Naive thymus-derived CD4-positive, alpha-beta T cell (primary cell): ENCODE measurements at regions not wholly inside any gene's neighbourhood (a gene's known extent, or its start where the extent isn't known, plus 50 kb on each side); places are given as distances from the start of the nearest gene placed in this dataset.

ENCODE experiments used
- ATAC-seq: fragments of 150-1000 bp; cut with Tn5 transposase; 2 replicates; pipeline ENCODE4 v1.10.0; 2021; ENCODE audit warnings: mild to moderate bottlenecking, moderate library complexity
- CTCF ChIA-PET: fragments of 350-600 bp; sonication (Branson Sonifier 250); formaldehyde crosslinking; loops from one replicate; lab custom pipeline; 2021; ENCODE audit warnings: antibody characterized with exemption; lab: Charles Lee
- POLR2A ChIA-PET: fragments of 350-600 bp; sonication (Branson Sonifier 250); formaldehyde crosslinking; loops from one replicate; lab custom pipeline; 2021; ENCODE audit warnings: antibody characterized with exemption, inconsistent platforms; lab: Charles Lee
- DNase-seq, 9 donors: peaks; one replicate each; pipeline versions ENCODE4 v3.0.0 to v3.0.0-alpha.2; 2020 to 2022; ENCODE audit warnings: mixed read lengths in 1 of 9
- H3K27ac ChIP-seq: one replicate; pipeline ENCODE4 v1.7.0; 2013; ENCODE audit warnings: mild to moderate bottlenecking, low read depth, low read length, moderate library complexity
- H3K27me3 ChIP-seq, 2 donors: one replicate each; pipeline ENCODE4 v1.7.0; 2013; ENCODE audit warnings: low read length in 2 of 2, mild to moderate bottlenecking in 2 of 2, moderate library complexity in 2 of 2; ENCODE audit not compliant: control insufficient read depth in 2 of 2, insufficient read depth in 2 of 2
- H3K36me3 ChIP-seq, 3 experiments: 1 replicate in 2 of 3; 2 replicates in 1 of 3; pipeline ENCODE4 v1.7.0; 2013; ENCODE audit warnings: low read length in 3 of 3, mild to moderate bottlenecking in 3 of 3, moderate library complexity in 1 of 3; ENCODE audit not compliant: insufficient read depth in 3 of 3, control insufficient read depth in 2 of 3
- H3K4me1 ChIP-seq, 2 donors: one replicate each; pipeline ENCODE4 v1.7.0; 2013; ENCODE audit warnings: low read length in 2 of 2, mild to moderate bottlenecking in 2 of 2, moderate library complexity in 1 of 2; ENCODE audit not compliant: control insufficient read depth in 2 of 2, insufficient read depth in 2 of 2
- H3K4me3 ChIP-seq: 2 replicates; pipeline ENCODE4 v1.7.0; 2013; ENCODE audit warnings: mild to moderate bottlenecking, low read length
- H3K9me3 ChIP-seq, 3 experiments: 1 replicate in 2 of 3; 2 replicates in 1 of 3; pipeline ENCODE4 v1.7.0; 2013; ENCODE audit warnings: low read length in 3 of 3; ENCODE audit not compliant: control insufficient read depth in 2 of 3
- H3K27ac Mint-ChIP-seq, 9 donors: one replicate each; pipeline ENCODE4 v1.8.0; 2020 to 2022; ENCODE audit warnings: mixed read lengths in 9 of 9, mild to moderate bottlenecking in 8 of 9, moderate library complexity in 5 of 9, inconsistent platforms in 2 of 9
- H3K27me3 Mint-ChIP-seq, 5 donors: one replicate each; pipeline ENCODE4 v1.8.0; 2021 to 2022; ENCODE audit warnings: mixed read lengths in 5 of 5, mild to moderate bottlenecking in 1 of 5
- H3K36me3 Mint-ChIP-seq, 5 donors: one replicate each; pipeline ENCODE4 v1.8.0; 2020 to 2022; ENCODE audit warnings: mixed read lengths in 5 of 5, mild to moderate bottlenecking in 3 of 5, inconsistent platforms in 1 of 5
- H3K4me1 Mint-ChIP-seq, 7 donors: one replicate each; pipeline ENCODE4 v1.8.0; 2020 to 2022; ENCODE audit warnings: mixed read lengths in 7 of 7, mild to moderate bottlenecking in 3 of 7, inconsistent platforms in 1 of 7
- H3K4me3 Mint-ChIP-seq, 10 donors: one replicate each; pipeline ENCODE4 v1.8.0; 2020 to 2022; ENCODE audit warnings: mild to moderate bottlenecking in 10 of 10, mixed read lengths in 10 of 10, moderate library complexity in 6 of 10, inconsistent platforms in 2 of 10
- H3K9me3 Mint-ChIP-seq, 11 donors: one replicate each; pipeline ENCODE4 v1.8.0; 2020 to 2022; ENCODE audit warnings: mixed read lengths in 11 of 11, mild to moderate bottlenecking in 4 of 11, inconsistent platforms in 1 of 11, moderate library complexity in 1 of 11
- intact Hi-C, 2 donors: fragments of 100-400 bp; cut with micrococcal nuclease; formaldehyde crosslinking; loops; one replicate each; pipeline ENCODE4 v1.15.1; 2023

- CTCF ChIA-PET = no interaction called here
Observed at GRCh38 chr17:72308744-72309385, 188.0 kb downstream of the SOX9 start.

GRCh38 chr17:72311004-72311403 is 190.2 kb downstream of the SOX9 start:
- Histone ChIP-seq H3K4me1 (no peaks in the 10 kb centered on the region), H3K9me3 (no peaks in the 10 kb centered on the region), H3K36me3 (no peaks in the 10 kb centered on the region), H3K27me3 (no peaks in the 10 kb centered on the region), H3K27ac (no peak overlapping the region), H3K4me3 (no peak overlapping the region)
- Mint-ChIP-seq H3K4me1 (no peaks in the 10 kb centered on the region), H3K27ac (no peak overlapping the region), H3K36me3 (no peaks in the 10 kb centered on the region), H3K9me3 (peaks cover 0 to 4% (median 0%) of the 10 kb centered on the region in 11 donors), H3K27me3 (peaks cover 0 to 30% (median 17%) of the 10 kb centered on the region in 5 donors), H3K4me3 (no peak overlapping the region)
- DNase-seq (no peak), ATAC-seq (no peak)
- CTCF ChIA-PET = no interaction called here
- intact Hi-C loops = no loop called here
- POLR2A ChIA-PET = no interaction called here

More at GRCh38 chr17:72308744-72309385, 188.0 kb downstream of the SOX9 start:
- Mint-ChIP-seq H3K36me3 (no peaks in the 10 kb centered on the region), H3K4me1 (no peaks in the 10 kb centered on the region), H3K27me3 (peaks cover 0 to 30% (median 17%) of the 10 kb centered on the region in 5 donors), H3K9me3 (peaks cover 0 to 4% (median 0%) of the 10 kb centered on the region in 11 donors), H3K27ac (no peak overlapping the region), H3K4me3 (no peak overlapping the region)
- no peak for DNase-seq
- intact Hi-C loops = no loop called here
- POLR2A ChIA-PET = no interaction called here
- Histone ChIP-seq H3K4me3 (no peak overlapping the region), H3K9me3 (no peaks in the 10 kb centered on the region), H3K36me3 (no peaks in the 10 kb centered on the region), H3K27ac (no peak overlapping the region), H3K4me1 (no peaks in the 10 kb centered on the region), H3K27me3 (no peaks in the 10 kb centered on the region)
- ATAC-seq = no peak

- Histone ChIP-seq H3K27me3 (no peaks in the 10 kb centered on the region), H3K36me3 (no peaks in the 10 kb centered on the region), H3K9me3 (no peaks in the 10 kb centered on the region), H3K4me3 (no peak overlapping the region), H3K27ac (no peak overlapping the region), H3K4me1 (no peaks in the 10 kb centered on the region)
- H3K36me3 Mint-ChIP-seq = peaks cover 0 to 2% (median 0%) of the 10 kb centered on the region in 5 donors
- no peaks in the 10 kb centered on the region for H3K4me1 Mint-ChIP-seq
- H3K9me3 Mint-ChIP-seq = peaks cover 0 to 8% (median under 1%) of the 10 kb centered on the region in 11 donors
- H3K4me3 Mint-ChIP-seq = no peak overlapping the region
- no peak overlapping the region for H3K27ac Mint-ChIP-seq
- CTCF ChIA-PET = no interaction called here
- no peak for DNase-seq
- no peak for ATAC-seq
- H3K27me3 Mint-ChIP-seq = peaks cover 0 to 17% (median under 1%) of the 10 kb centered on the region in 5 donors
- intact Hi-C loops = no loop called here
- POLR2A ChIA-PET = no interaction called here
Observed at GRCh38 chr17:72315122-72315913, 194.5 kb downstream of the SOX9 start.

GRCh38 chr17:72318131-72318530 is 197.3 kb downstream of the SOX9 start:
- Histone ChIP-seq H3K9me3 (no peaks in the 10 kb centered on the region), H3K4me1 (no peaks in the 10 kb centered on the region), H3K27me3 (no peaks in the 10 kb centered on the region), H3K36me3 (no peaks in the 10 kb centered on the region), H3K27ac (no peak overlapping the region), H3K4me3 (no peak overlapping the region)
- Mint-ChIP-seq H3K27ac (no peak overlapping the region), H3K27me3 (peaks cover 0 to 24% (median 8%) of the 10 kb centered on the region in 5 donors), H3K4me1 (no peaks in the 10 kb centered on the region), H3K9me3 (peaks cover 2 to 13% (median 4%) of the 10 kb centered on the region in 11 donors), H3K36me3 (peaks cover 0 to 3% (median 0%) of the 10 kb centered on the region in 5 donors), H3K4me3 (no peak overlapping the region)
- intact Hi-C loops = no loop called here
- DNase-seq (no peak), ATAC-seq (no peak)
- ChIA-PET CTCF (no interaction called here), POLR2A (no interaction called here)

- Histone ChIP-seq H3K27me3 (no peaks in the 10 kb centered on the region), H3K9me3 (no peaks in the 10 kb centered on the region), H3K4me3 (no peak overlapping the region), H3K27ac (no peak overlapping the region), H3K4me1 (no peaks in the 10 kb centered on the region), H3K36me3 (no peaks in the 10 kb centered on the region)
- Mint-ChIP-seq H3K27me3 (peaks cover 0 to 23% (median 8%) of the 10 kb centered on the region in 5 donors), H3K36me3 (peaks cover 0 to 3% (median 0%) of the 10 kb centered on the region in 5 donors), H3K4me3 (no peak overlapping the region), H3K27ac (no peak overlapping the region), H3K4me1 (no peaks in the 10 kb centered on the region), H3K9me3 (peaks cover 2 to 22% (median 9%) of the 10 kb centered on the region in 11 donors)
- intact Hi-C loops = no loop called here
- ChIA-PET POLR2A (no interaction called here), CTCF (no interaction called here)
- DNase-seq (no peak), ATAC-seq (no peak)
Observed at GRCh38 chr17:72321896-72322295, 201.1 kb downstream of the SOX9 start.

GRCh38 chr17:72332367-72332766 is 211.5 kb downstream of the SOX9 start:
- H3K4me1 Mint-ChIP-seq = no peaks in the 10 kb centered on the region
- ChIA-PET CTCF (no interaction called here), POLR2A (no interaction called here)
- Histone ChIP-seq H3K36me3 (no peaks in the 10 kb centered on the region), H3K27ac (no peak overlapping the region), H3K9me3 (no peaks in the 10 kb centered on the region), H3K27me3 (no peaks in the 10 kb centered on the region), H3K4me3 (no peak overlapping the region), H3K4me1 (no peaks in the 10 kb centered on the region)
- H3K27me3 Mint-ChIP-seq = peaks cover 0 to 30% (median 10%) of the 10 kb centered on the region in 5 donors
- H3K4me3 Mint-ChIP-seq = no peak overlapping the region
- H3K9me3 Mint-ChIP-seq = peaks cover 0 to 8% (median 0%) of the 10 kb centered on the region in 11 donors
- no peaks in the 10 kb centered on the region for H3K36me3 Mint-ChIP-seq
- H3K27ac Mint-ChIP-seq = peak overlapping the region in 1 of 9 donors; percentile 4
- no peak for DNase-seq
- ATAC-seq = no peak
- intact Hi-C loops = no loop called here
